ENCODE measurements at regions not wholly inside any gene's neighbourhood (a gene's known extent, or its start where the extent isn't known, plus 50 kb on each side); places are given as distances from the start of the nearest gene placed in this dataset.

DNA sequence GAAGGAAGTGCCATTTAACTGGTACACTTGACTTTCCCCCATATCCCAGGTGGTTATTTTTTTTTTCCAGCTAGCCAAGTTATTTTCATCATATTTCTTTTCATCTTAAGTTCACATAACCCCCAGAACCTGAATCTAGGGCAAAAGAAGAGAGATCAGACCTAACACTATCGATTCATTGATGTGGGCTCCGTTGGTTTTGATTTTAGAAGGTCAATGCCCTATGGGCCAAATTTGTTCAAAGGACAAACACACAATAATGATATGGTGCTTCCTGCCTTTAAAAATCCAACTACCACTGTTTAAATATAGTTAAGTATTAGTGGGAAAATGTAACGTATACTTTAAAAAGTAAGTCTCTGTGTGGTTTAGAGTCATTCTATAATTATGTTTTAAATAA, 665.7 kb downstream of the ZNF674 start:
- no peak for DNase-seq (ENCODE audit: low read depth)

DNA sequence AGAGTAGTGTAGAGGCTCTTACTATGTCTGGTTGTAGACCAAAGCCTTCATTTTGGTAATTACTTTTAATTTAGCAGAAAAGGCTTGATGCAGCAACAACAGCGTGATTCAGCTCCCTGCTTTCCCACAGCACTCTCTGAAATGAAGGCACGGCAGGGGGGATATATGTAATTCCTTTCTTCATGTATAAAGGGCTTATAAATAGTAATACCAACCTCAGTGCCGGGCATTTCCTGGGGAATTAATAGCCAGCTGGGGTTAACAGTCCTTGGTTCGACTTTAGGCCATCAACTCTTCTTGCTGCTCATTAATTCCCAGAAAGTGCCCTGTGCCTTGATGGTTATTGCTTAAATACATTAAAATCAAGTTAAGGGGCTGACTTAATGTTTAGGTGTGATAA, 669.0 kb downstream of the ZNF674 start:
- no peak for DNase-seq (ENCODE audit: low read depth)

GRCh38 chrX:45873781-45874180, 671.4 kb downstream of the ZNF674 start:
- no peak for DNase-seq (ENCODE audit: low read depth)

GRCh38 chrX:45872480-45872879, 671.8 kb upstream of the DIPK2B start:
- DNase-seq (ENCODE audit: low read depth) = no peak

- no peak for DNase-seq (ENCODE audit: low read depth)
Observed at GRCh38 chrX:45868425-45868824, 667.7 kb upstream of the DIPK2B start.

DNA sequence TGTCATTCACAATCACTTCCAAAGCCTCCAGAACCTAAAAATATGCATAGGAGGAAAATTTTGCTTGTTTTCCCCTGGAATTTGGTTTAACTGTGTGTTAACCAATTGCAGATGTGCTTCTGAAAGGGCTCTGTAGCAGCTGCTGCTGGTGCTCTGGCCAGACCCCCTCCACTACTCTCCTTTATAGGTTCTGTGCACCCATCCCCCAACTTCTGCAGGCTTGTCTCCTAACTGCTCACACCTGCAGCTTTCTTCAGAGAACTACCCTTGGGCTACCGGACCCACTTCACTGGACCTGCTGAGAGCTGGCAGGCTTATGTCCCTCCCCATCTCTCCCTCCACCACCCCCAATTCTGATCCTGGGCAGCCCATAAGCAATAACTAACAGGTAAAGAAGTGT, 662.1 kb upstream of the DIPK2B start:
- DNase-seq (ENCODE audit: low read depth) = no peak

- no peak for DNase-seq (ENCODE audit: low read depth)
Observed at GRCh38 chrX:45860450-45860849, 659.8 kb upstream of the DIPK2B start.

GRCh38 chrX:45859407-45859806, 658.7 kb upstream of the DIPK2B start:
- no peak for DNase-seq (ENCODE audit: low read depth)

DNA sequence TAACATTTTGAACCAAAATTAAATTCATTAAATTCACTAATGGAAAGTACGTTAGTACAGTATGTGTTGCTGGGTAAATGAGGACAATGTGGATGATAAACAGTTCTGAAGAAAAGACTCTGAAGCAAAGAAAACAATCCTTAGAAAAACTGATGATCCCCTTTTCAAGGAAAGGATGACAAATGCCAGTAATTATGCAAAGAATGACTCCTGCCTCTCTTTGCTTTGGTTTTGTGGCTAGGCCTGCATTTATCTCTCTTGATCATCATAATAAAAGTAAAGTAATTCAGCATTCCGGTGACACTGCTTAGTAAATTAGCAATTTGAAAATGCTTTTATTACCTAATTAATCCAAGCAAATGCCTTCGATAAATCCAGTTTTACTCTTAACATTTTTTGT, 652.2 kb upstream of the DIPK2B start:
- peak; percentile 37 for DNase-seq (ENCODE audit: low read depth)

GRCh38 chrX:45851434-45851991, 650.8 kb upstream of the DIPK2B start:
- peak; percentile 21 for DNase-seq (ENCODE audit: low read depth)

- DNase-seq (ENCODE audit: low read depth) = peak; percentile 24
Observed at GRCh38 chrX:45850775-45851433, 650.2 kb upstream of the DIPK2B start.

DNA sequence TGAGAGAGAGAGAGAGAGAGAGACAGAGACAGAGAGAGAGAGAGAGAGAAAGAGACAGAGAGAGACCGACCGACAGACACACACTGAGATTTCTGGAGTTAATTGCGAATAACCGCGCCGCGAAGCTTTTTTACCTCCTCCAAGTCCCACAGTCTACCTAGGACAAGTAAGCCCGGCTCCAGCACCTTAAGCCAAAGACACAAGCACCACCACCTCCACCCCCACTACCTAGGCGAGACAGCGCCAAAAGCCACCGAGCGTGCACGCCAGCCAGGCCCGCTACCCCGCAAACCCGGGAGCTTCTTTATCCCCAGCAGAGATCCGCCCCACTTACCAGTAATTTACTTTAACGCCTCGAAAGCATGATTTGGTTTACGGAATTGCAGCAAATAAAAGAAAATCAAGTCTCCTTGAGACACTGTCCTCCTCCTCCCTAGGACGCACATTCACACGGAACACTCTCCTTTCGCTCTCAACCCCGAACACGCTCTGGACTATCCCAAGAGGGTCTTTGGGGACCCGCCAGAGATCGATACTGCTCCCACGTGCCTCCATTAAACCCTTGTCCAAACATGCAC, 649.6 kb upstream of the DIPK2B start:
- DNase-seq (ENCODE audit: low read depth) = no peak

DNA sequence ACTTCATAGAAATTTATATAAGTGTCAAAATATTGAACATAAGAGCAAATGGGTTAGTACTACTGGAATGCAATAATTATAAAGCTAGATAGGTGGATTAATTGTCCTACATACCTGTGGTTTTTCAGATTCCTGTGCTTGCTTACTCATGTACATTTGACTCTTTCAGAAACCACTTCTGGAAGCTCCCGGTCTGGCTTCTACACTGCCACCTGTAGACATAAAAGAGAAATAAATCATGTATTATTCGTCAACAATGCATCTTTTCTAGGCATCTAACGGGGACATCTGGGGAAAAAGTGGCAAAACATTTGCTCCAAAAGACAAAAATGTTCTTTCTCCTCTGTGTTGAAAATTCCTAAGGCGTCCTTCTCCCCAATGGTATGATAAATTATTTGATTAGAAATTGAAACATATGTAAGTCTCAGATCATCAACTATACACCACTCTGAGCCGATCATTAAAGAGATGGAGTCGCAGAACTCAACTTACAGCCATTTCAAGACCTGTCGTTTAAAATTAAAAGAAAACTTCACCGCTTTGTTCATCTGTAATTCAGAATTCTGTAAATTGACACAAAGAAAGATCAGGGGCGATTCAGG, 648.7 kb upstream of the DIPK2B start:
- DNase-seq (ENCODE audit: low read depth) = peak; percentile 90

DNA sequence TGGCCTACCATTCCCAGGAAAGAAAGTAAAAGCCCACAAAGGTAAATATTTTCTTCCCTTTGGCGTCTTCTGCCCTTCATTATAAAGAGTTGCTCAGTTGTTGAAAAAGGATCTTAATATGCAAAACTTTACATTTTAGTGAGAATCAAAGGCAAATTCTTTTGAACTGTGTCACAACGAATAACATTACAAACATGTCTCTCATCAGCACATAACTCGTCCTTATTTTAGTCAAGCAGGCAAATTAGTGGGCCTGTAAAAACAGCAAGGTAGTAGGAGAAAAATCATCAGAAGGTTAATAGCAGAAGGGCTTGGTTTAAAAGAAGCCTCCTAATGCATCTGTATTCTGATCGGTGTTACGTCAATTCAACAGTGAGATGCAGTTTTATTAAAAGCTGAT, 647.3 kb upstream of the DIPK2B start:
- DNase-seq (ENCODE audit: low read depth) = peak; percentile 32

- DNase-seq (ENCODE audit: low read depth) = no peak
Observed at GRCh38 chrX:45846328-45846727, 645.7 kb upstream of the DIPK2B start.

DNA sequence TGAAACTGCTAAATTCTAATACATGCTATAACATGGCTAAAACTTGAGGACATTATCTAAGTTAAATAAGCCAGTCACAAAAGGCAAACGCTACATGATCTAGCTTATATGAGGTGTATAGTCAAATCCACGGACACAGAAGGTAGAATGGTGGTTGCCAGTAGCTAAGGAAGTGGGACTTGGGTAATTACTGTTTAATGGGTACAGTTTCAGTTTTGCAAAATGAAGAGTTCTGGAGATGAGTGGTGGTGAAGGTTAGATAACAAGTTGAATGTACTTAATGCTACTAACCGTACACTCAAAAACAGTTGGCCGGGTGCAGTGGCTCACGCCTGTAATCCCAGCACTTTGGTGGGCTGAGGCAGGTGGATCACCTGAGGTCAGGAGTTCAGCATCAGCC, 644.5 kb upstream of the DIPK2B start:
- no peak for DNase-seq (ENCODE audit: low read depth)

GRCh38 chrX:45843518-45843917, 642.8 kb upstream of the DIPK2B start:
- no peak for DNase-seq (ENCODE audit: low read depth)

DNA sequence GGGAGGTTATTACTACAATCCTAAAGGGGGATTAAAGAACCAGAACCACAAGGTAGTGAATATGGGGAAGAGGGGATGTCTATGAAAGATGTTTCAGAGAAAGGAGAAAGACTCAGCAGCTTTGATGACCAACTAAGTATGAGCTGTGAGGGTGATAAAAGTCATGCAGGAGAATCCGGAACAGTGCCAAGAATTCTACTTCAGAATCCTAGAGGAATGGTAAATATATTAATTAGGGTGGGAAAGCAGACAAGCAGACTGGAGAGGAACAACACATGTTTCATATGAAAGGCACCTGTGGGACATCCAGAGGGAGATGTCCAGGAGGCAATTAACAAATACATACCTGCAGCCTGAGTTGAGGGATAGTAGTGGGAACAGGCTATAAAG, 642.2 kb upstream of the DIPK2B start:
- DNase-seq (ENCODE audit: low read depth) = no peak

DNA sequence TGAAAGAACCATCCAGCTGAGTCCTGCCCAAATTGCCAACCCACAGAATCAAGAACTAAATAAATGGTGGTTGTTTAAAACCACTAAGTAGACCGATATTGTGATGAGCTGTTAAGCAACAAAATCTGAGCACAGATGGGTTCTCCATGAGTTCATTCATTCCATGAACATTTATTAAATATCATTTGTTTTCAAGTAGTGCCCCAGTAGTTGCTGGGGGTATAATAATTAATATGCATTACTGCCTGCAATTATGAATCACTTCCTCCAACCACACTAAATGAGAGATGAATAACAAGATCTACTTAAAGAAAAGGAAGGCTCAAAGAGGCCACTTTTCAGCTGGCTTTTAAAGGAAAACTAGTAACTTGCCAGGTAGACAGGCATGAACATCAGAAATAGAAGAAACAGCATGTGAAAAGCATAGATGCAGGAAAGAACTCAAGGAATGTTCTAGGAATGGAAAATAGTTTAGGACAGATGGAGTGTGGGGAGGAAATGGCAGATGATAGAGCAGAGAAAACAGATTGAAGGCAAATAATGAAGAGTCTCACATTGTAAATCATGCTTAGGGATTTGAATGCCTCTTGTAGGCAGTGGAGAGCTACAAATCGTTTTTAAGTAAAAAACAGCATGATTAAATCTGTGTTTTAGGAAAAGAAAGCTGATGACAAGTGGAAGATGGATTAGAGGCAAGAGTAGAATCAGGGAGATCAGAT, 641.7 kb upstream of the DIPK2B start:
- DNase-seq (ENCODE audit: low read depth) = no peak

DNA sequence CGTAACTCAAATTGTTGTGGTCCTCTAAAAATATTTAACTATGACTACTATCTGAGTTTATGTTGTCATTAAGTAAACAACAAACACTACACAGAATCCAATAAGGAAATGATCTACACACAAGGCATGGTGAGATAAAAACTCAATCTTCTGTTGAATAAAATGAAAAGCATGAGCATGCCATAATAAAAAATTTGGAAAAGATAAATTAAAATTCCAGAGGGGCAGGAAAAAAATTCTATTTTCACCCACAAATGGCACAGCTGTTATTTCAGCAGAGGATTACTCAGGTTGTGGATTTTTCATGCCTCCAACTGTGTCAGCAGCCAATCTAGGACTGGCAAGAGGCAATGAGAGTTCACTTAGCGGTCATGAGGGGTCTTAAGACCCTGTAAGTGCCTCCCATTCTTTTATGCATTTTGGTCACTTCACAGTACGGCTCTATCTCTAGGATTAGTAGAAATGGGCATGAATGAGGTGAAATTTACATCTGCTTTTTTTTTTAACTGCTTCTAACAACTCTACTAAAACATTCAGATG, 639.8 kb upstream of the DIPK2B start:
- DNase-seq (ENCODE audit: low read depth) = no peak

GRCh38 chrX:45830343-45830742, 629.7 kb upstream of the DIPK2B start:
- no peak for DNase-seq (ENCODE audit: low read depth)

DNA sequence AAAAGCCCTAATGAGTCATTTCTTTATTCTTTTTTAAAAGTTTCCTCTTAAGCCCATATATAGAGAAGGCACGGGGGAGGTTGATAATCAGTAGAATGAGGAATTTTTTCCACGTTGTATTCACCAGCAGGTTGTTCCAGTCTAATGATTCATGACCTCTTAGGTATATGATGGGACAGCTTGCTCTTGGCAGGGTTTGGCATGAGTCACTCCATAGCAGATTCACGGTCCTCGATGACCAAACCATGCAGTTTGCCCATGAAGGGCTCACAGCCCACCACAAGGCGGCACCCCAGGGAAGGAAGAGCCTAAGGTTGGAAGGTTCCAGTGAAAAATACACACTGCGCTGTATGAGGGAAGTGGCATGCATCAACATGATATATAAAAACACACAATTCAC, 623.8 kb upstream of the DIPK2B start:
- DNase-seq (ENCODE audit: low read depth) = peak; percentile 97

DNA sequence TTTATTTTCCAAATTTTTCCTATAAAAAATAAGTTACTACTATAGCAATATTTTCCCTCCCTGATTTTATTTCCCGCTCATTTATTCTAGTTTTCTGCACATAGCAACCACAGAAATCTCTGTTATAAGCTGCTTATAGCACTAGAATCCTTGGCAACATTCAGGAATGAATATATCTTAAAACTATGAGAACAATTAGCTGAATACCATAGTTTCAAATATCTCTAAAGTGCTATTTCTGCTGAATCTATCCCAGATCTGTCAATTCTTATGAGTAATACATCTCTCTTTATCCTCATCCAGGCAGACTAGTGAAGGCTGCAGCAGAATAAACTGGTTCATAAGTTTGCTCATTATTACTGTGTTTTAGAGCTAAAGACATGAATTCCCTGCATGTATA, 622.9 kb upstream of the DIPK2B start:
- DNase-seq (ENCODE audit: low read depth) = no peak
